SK-N-SH (cell line): ENCODE measurements at regions not wholly inside any gene's neighbourhood (a gene's known extent, or its start where the extent isn't known, plus 50 kb on each side); places are given as distances from the start of the nearest gene placed in this dataset.

ENCODE experiments used
- NFIC ChIP-seq: IDR thresholded peaks from 2 replicates; pipeline ENCODE4 v1.4.0; 2012; ENCODE audit warnings: borderline replicate concordance
- TF ChIP-seq, protein P1 (sequence below): fragments of 200-600 bp; sonication (generic); IDR thresholded peaks from 2 replicates; pipeline ENCODE4 v1.6.1; 2017; ENCODE audit warnings: antibody characterized with exemption, mild to moderate bottlenecking, moderate library complexity

DNA sequence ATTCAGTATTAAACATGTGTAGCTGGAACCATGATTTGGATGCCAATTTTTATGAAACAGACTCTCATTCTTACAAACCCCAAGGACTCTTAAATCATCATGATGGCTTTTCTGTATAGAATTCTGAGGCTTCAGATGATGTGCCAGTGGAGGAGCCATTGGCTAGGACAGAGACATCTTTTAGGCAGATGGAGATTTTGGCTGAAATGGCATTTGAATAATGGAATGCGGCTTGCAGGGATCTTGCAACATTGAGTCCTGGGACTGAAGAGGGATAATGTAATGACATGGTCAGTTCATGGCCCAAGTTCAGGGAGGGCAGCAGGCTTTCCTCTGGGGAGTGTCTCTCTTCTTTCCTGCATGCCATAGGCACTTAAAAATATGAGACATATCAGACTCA is 172.4 kb downstream of the ABCA8 start:
- TF ChIP-seq, protein P1, sequence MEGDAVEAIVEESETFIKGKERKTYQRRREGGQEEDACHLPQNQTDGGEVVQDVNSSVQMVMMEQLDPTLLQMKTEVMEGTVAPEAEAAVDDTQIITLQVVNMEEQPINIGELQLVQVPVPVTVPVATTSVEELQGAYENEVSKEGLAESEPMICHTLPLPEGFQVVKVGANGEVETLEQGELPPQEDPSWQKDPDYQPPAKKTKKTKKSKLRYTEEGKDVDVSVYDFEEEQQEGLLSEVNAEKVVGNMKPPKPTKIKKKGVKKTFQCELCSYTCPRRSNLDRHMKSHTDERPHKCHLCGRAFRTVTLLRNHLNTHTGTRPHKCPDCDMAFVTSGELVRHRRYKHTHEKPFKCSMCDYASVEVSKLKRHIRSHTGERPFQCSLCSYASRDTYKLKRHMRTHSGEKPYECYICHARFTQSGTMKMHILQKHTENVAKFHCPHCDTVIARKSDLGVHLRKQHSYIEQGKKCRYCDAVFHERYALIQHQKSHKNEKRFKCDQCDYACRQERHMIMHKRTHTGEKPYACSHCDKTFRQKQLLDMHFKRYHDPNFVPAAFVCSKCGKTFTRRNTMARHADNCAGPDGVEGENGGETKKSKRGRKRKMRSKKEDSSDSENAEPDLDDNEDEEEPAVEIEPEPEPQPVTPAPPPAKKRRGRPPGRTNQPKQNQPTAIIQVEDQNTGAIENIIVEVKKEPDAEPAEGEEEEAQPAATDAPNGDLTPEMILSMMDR = no peak
- no peak for TF ChIP-seq NFIC
